ENCODE measurements at regions not wholly inside any gene's neighbourhood (a gene's known extent, or its start where the extent isn't known, plus 50 kb on each side); places are given as distances from the start of the nearest gene placed in this dataset.

DNA sequence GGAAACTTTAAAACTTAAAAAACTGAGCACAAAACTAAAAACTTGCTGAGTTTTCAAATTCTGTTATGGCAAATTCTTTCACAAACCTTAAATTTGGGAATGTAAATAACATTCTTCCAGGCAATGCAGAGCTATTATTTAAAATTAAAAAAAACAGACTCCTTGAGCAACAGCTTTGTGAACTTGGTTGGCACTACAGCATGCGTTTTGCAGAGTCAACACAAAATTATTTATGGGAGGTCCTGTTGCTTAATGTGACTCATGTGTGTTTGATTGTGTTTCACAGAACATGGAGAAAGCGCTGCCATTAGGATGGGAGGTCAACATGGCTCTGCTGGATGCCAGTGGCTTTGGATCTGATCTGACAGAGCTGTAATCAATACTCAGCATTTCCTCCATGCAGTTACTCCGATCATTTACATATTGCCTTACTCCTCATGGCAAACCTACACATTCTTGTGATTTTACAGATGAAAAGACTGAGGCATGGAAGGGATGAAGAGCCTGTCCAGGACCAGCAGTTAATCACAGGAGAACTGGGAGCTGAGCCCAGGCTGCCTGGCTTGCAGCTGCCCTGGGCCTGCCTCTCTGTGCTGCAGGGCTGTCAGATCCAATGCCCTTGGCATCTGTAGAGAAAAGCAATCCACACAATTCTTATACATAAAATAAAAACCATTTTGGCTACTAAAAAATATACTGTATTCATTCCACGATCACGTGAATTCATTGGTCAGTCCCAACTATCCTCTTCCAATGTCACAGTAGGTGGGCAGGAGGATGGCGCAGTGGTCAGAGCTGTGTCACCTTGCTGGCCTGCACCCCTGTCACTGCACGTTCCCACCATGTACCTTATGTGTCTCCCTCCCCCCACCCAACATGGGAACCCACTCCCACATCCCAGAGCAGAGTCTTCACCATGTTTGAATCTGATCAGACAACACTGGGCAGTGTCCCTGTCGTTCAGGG lies 200.9 kb downstream of the CXCL12 start:
- no peaks in the 10 kb centered on the region for H3K9me3 ChIP-seq (ENCODE audit: control insufficient read depth in 1 of 2, low read length in 2 of 2)
- no peak overlapping the region for H3K4me3 ChIP-seq (ENCODE audit: low read depth in 1 of 2, low read length in 2 of 2)
- no peak overlapping the region for H3K27ac ChIP-seq (ENCODE audit: low read length)
- no peaks in the 10 kb centered on the region for H3K27me3 ChIP-seq (ENCODE audit: low read depth, low read length)
- H3K36me3 ChIP-seq (ENCODE audit: control insufficient read depth in 1 of 2, insufficient read depth in 2 of 2, low read length in 2 of 2): no peaks in the 10 kb centered on the region
- H3K4me1 ChIP-seq (ENCODE audit: control insufficient read depth in 1 of 2, insufficient read depth in 2 of 2, low read length in 2 of 2): no peaks in the 10 kb centered on the region

DNA sequence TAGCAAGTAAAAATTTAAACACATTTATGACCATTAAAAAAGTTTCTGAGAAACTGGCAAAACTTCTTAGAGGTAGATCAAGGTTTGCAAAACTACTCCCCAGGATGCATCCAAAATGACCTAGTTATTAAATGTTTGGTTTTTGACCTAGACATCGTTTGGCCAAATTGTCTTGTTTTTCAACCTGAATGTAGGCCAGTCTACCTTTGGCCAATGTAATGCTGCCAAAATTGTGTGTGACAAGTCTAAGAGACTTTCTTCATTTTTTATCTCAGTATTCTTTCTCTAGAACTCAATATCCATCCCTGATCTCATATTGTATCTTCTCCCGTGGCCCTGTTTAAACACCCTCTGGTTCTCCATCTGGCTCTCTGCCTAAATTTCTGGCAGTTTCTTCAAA lies 202.0 kb downstream of the CXCL12 start:
- Histone ChIP-seq H3K4me3 (ENCODE audit: low read depth in 1 of 2, low read length in 2 of 2) (no peak overlapping the region), H3K27me3 (ENCODE audit: low read depth, low read length) (no peaks in the 10 kb centered on the region), H3K9me3 (ENCODE audit: control insufficient read depth in 1 of 2, low read length in 2 of 2) (no peaks in the 10 kb centered on the region), H3K36me3 (ENCODE audit: control insufficient read depth in 1 of 2, insufficient read depth in 2 of 2, low read length in 2 of 2) (no peaks in the 10 kb centered on the region), H3K27ac (ENCODE audit: low read length) (no peak overlapping the region), H3K4me1 (ENCODE audit: control insufficient read depth in 1 of 2, insufficient read depth in 2 of 2, low read length in 2 of 2) (no peaks in the 10 kb centered on the region)

DNA sequence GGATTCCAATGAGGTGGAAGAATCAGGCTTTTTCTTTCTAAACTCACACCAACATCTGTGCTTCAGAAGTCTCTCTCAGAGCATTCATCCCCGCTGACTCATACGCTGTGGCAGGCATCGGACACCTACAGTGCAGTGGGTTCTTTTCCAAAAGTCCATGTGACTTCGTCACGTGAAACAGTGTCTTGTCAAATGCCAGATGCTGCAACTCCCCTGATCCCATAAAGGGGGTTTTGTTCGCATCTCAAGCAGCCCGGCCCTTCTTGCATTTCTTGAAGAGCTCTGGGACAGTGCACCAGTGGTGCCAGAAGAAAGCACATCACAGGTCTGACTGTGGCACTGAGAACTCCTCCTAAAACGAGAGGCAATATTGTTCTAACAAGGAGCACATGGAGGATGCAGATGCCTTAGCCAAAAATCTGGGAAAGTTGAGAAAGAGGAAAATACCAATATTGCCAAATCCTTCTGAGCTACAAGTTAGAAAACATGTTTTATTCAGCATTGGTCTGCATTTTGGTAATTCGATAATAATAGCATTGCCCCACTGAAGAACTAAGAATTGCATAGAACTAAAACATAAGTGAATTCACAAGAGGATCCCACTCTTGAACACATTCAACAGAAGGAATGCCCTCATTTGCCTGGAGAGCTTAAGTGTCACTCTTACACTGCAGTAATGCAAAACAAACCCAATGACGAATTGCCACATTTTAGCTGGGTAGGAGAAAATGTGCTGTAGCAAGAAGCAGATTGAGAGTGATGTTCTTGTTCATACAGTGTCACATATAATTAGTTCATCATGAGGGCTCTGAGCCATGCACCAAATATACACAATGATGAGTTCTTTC lies 204.4 kb downstream of the CXCL12 start:
- H3K4me1 ChIP-seq (ENCODE audit: control insufficient read depth in 1 of 2, insufficient read depth in 2 of 2, low read length in 2 of 2): no peaks in the 10 kb centered on the region
- no peak overlapping the region for H3K27ac ChIP-seq (ENCODE audit: low read length)
- no peaks in the 10 kb centered on the region for H3K36me3 ChIP-seq (ENCODE audit: control insufficient read depth in 1 of 2, insufficient read depth in 2 of 2, low read length in 2 of 2)
- H3K27me3 ChIP-seq (ENCODE audit: low read depth, low read length): no peaks in the 10 kb centered on the region
- no peak overlapping the region for H3K4me3 ChIP-seq (ENCODE audit: low read depth in 1 of 2, low read length in 2 of 2)
- no peaks in the 10 kb centered on the region for H3K9me3 ChIP-seq (ENCODE audit: control insufficient read depth in 1 of 2, low read length in 2 of 2)

DNA sequence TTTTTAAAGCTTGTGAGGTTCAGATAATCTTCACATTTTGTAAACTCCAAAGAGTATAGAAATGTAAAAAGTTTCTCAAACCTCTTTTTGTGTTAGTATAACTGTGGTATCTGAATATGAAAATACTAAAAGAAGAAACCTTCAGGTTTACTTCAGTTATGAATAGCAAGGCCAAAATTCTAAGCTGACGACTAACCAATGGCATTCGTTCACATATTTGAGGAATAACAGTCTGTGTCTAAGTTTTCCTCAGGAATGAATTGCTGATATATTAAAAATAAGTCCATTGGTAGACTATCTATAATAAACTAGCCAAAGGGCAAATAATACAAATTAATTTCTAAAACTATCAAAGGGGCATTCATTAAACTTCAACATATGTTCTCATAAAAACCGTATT lies 206.0 kb downstream of the CXCL12 start:
- H3K27ac ChIP-seq (ENCODE audit: low read length): no peak overlapping the region
- no peaks in the 10 kb centered on the region for H3K4me1 ChIP-seq (ENCODE audit: control insufficient read depth in 1 of 2, insufficient read depth in 2 of 2, low read length in 2 of 2)
- no peaks in the 10 kb centered on the region for H3K27me3 ChIP-seq (ENCODE audit: low read depth, low read length)
- no peak overlapping the region for H3K4me3 ChIP-seq (ENCODE audit: low read depth in 1 of 2, low read length in 2 of 2)
- no peaks in the 10 kb centered on the region for H3K36me3 ChIP-seq (ENCODE audit: control insufficient read depth in 1 of 2, insufficient read depth in 2 of 2, low read length in 2 of 2)
- no peaks in the 10 kb centered on the region for H3K9me3 ChIP-seq (ENCODE audit: control insufficient read depth in 1 of 2, low read length in 2 of 2)

DNA sequence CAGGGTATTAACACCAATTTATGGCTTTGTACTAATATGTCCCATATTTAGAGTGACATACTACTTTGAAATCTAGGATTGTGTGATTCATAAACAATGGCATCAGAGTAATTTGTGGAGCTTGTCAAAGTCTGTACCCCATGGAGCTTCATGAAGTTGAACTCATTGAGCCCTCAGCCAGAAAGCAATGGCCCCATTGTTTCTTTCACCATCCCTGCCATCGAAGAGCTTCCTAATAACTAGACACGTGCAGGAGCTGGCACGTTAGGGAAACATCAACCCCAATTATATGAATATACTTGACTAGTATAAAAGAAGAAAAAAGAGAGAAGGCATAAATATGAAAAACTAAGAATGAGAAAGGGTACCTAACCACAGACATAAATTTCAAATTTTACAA lies 206.6 kb downstream of the CXCL12 start:
- H3K4me3 ChIP-seq (ENCODE audit: low read depth in 1 of 2, low read length in 2 of 2): no peak overlapping the region
- peaks cover 0 to 3% of the 10 kb centered on the region in 2 donors for H3K4me1 ChIP-seq (ENCODE audit: control insufficient read depth in 1 of 2, insufficient read depth in 2 of 2, low read length in 2 of 2)
- no peaks in the 10 kb centered on the region for H3K9me3 ChIP-seq (ENCODE audit: control insufficient read depth in 1 of 2, low read length in 2 of 2)
- H3K36me3 ChIP-seq (ENCODE audit: control insufficient read depth in 1 of 2, insufficient read depth in 2 of 2, low read length in 2 of 2): no peaks in the 10 kb centered on the region
- H3K27me3 ChIP-seq (ENCODE audit: low read depth, low read length): no peaks in the 10 kb centered on the region
- H3K27ac ChIP-seq (ENCODE audit: low read length): no peak overlapping the region

DNA sequence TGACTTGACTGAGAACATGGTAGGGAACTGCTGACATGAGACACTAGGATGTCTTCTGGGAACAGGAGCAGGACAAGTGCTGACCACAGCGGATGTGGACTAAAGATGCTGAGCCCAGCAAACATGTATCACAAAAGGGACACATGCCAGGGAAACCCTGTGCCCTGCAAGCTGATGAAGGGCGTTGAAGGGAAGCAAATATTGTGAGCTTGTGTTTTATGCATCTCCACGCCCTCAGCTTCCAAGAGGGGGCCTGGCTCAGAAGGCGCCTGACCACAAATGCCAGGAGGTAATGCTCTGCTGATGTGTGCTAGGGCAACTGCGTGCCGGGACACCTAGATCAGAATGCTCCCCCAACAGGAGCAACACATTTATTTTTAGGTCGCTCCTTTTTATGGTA lies 207.3 kb downstream of the CXCL12 start:
- H3K27ac ChIP-seq (ENCODE audit: low read length): no peak overlapping the region
- no peak overlapping the region for H3K4me3 ChIP-seq (ENCODE audit: low read depth in 1 of 2, low read length in 2 of 2)
- no peaks in the 10 kb centered on the region for H3K27me3 ChIP-seq (ENCODE audit: low read depth, low read length)
- no peaks in the 10 kb centered on the region for H3K36me3 ChIP-seq (ENCODE audit: control insufficient read depth in 1 of 2, insufficient read depth in 2 of 2, low read length in 2 of 2)
- peaks cover 0 to 8% of the 10 kb centered on the region in 2 donors for H3K4me1 ChIP-seq (ENCODE audit: control insufficient read depth in 1 of 2, insufficient read depth in 2 of 2, low read length in 2 of 2)
- H3K9me3 ChIP-seq (ENCODE audit: control insufficient read depth in 1 of 2, low read length in 2 of 2): no peaks in the 10 kb centered on the region

DNA sequence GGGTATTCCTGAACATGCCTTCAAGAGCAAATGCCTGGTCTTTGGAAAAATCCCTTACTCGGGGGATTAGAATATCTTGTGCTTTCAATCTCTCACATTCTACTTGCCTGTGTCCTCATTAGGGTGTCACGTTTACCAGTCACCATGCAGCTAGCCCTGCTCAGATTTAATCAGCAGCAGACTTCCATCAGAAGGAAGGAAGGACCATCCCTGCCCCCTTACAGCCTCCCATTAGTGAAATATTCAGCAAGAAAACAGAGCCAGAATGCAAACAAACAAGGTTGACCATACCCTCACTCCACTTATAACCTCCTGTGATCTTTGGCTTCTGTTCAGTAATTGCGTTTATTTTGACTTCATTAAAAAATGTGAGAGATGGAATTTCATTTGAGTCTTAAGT lies 208.6 kb downstream of the CXCL12 start:
- Histone ChIP-seq H3K36me3 (ENCODE audit: control insufficient read depth in 1 of 2, insufficient read depth in 2 of 2, low read length in 2 of 2) (no peaks in the 10 kb centered on the region), H3K27me3 (ENCODE audit: low read depth, low read length) (no peaks in the 10 kb centered on the region), H3K9me3 (ENCODE audit: control insufficient read depth in 1 of 2, low read length in 2 of 2) (no peaks in the 10 kb centered on the region), H3K4me1 (ENCODE audit: control insufficient read depth in 1 of 2, insufficient read depth in 2 of 2, low read length in 2 of 2) (peaks cover 0 to 8% of the 10 kb centered on the region in 2 donors), H3K27ac (ENCODE audit: low read length) (no peak overlapping the region), H3K4me3 (ENCODE audit: low read depth in 1 of 2, low read length in 2 of 2) (no peak overlapping the region)

DNA sequence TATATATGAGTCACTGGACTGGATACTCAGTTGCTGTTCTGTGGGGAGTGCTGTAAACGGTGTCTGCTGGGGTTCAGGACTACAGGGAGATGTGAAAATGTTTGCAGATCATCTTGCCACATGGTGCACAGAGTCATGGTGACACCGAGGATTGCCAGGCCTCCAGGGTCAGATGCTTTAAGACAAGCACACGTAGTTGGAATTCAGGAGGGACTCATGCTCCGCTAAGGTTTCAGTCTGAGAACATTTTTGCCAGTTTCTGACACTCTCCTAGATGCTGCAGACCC lies 211.3 kb downstream of the CXCL12 start:
- H3K36me3 ChIP-seq (ENCODE audit: control insufficient read depth in 1 of 2, insufficient read depth in 2 of 2, low read length in 2 of 2): no peaks in the 10 kb centered on the region
- H3K4me1 ChIP-seq (ENCODE audit: control insufficient read depth in 1 of 2, insufficient read depth in 2 of 2, low read length in 2 of 2): peaks cover 0 to 8% of the 10 kb centered on the region in 2 donors
- H3K9me3 ChIP-seq (ENCODE audit: control insufficient read depth in 1 of 2, low read length in 2 of 2): no peaks in the 10 kb centered on the region

DNA sequence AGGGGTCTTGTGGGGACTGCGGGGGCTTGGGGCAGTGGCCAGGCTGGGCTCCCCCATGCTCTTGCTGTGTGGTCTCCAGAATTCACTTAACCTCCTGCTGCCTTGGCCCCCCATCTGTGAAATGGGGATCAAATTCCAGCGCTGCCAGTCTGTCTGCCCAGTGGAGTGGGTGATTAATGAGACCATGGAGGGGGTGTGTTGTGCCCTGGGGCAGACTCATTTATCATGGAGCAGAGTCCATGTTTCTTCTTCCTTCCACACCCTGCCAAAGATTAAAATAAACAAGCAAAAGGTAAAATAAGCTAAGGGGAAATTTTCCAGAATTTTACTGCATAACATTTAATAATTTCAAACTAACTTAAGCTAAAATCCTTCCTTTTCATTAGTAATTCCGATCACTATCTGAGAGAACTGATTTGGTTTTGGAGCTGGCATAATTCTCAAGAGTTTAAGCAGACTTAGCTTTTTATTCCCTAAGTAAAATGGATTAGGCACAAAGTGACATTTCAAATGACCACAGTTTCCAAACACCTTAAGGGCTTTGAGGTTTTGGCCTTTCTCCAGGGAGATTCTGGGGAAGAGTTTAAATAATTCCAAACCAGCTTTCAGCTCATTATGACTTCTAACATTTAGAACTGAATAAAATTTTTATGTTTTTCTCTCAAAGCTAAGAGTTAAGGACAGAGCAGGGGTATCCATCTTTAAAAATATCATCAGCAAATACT lies 211.9 kb downstream of the CXCL12 start:
- Histone ChIP-seq H3K4me1 (ENCODE audit: control insufficient read depth in 1 of 2, insufficient read depth in 2 of 2, low read length in 2 of 2) (peaks cover 0 to 8% of the 10 kb centered on the region in 2 donors), H3K27me3 (ENCODE audit: low read depth, low read length) (no peaks in the 10 kb centered on the region), H3K4me3 (ENCODE audit: low read depth in 1 of 2, low read length in 2 of 2) (no peak overlapping the region), H3K36me3 (ENCODE audit: control insufficient read depth in 1 of 2, insufficient read depth in 2 of 2, low read length in 2 of 2) (no peaks in the 10 kb centered on the region), H3K27ac (ENCODE audit: low read length) (no peak overlapping the region), H3K9me3 (ENCODE audit: control insufficient read depth in 1 of 2, low read length in 2 of 2) (no peaks in the 10 kb centered on the region)

More for the DNA sequence above, 211.3 kb downstream of the CXCL12 start:
- H3K4me3 ChIP-seq (ENCODE audit: low read depth in 1 of 2, low read length in 2 of 2): no peak overlapping the region
- no peak overlapping the region for H3K27ac ChIP-seq (ENCODE audit: low read length)
- H3K27me3 ChIP-seq (ENCODE audit: low read depth, low read length): no peaks in the 10 kb centered on the region

DNA sequence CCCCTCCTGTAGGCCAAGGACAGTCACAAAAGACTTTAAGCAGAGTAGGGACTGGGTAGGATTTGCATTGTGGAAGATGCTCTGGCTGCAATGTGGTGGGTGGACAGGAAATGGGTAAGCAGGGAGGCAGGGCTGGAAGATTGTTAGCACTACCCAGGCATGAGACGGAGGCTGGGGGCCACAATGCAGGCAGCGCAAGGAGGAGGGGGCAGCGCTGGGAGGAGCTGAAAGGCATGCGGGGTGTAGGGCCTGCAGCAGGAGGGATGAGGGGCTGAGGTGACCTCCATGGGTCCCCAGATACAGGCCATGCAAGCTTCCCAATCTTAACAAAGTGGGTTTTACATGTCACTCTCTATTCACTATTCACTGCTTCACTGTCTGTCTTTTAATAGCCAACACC lies 213.1 kb downstream of the CXCL12 start:
- Histone ChIP-seq H3K27me3 (ENCODE audit: low read depth, low read length) (no peaks in the 10 kb centered on the region), H3K27ac (ENCODE audit: low read length) (no peak overlapping the region), H3K36me3 (ENCODE audit: control insufficient read depth in 1 of 2, insufficient read depth in 2 of 2, low read length in 2 of 2) (no peaks in the 10 kb centered on the region), H3K4me3 (ENCODE audit: low read depth in 1 of 2, low read length in 2 of 2) (no peak overlapping the region), H3K9me3 (ENCODE audit: control insufficient read depth in 1 of 2, low read length in 2 of 2) (no peaks in the 10 kb centered on the region), H3K4me1 (ENCODE audit: control insufficient read depth in 1 of 2, insufficient read depth in 2 of 2, low read length in 2 of 2) (peaks cover 0 to 8% of the 10 kb centered on the region in 2 donors)

DNA sequence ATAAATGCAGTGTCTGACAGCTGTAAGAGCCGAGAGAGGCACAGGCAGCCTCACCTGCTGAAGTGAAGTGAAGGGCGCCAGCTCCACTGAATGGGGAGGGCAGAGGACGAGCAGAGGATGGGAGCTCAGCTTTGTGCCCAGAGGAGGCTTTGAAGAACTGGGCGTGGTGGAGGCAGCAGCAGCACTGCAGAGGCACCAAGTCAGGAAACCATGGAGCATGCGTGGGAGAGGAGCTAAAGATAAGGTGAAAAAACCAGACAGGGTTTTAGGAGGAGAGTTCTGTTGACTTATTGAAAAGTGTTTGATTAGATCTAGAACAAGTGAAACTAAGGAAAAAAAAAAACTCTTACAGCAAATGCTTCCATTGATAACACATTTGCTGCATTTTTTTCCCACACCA lies 216.4 kb downstream of the CXCL12 start:
- Histone ChIP-seq H3K4me3 (ENCODE audit: low read depth in 1 of 2, low read length in 2 of 2) (no peak overlapping the region), H3K27me3 (ENCODE audit: low read depth, low read length) (no peaks in the 10 kb centered on the region), H3K4me1 (ENCODE audit: control insufficient read depth in 1 of 2, insufficient read depth in 2 of 2, low read length in 2 of 2) (peaks cover 0 to 8% of the 10 kb centered on the region in 2 donors), H3K27ac (ENCODE audit: low read length) (no peak overlapping the region), H3K9me3 (ENCODE audit: control insufficient read depth in 1 of 2, low read length in 2 of 2) (no peaks in the 10 kb centered on the region), H3K36me3 (ENCODE audit: control insufficient read depth in 1 of 2, insufficient read depth in 2 of 2, low read length in 2 of 2) (no peaks in the 10 kb centered on the region)
